ENCODE measurements at regions not wholly inside any gene's neighbourhood (a gene's known extent, or its start where the extent isn't known, plus 50 kb on each side); places are given as distances from the start of the nearest gene placed in this dataset.
"Not testable (repeated sequence)": the region's sequence is repeated elsewhere in the genome, so short reads cannot be mapped to it uniquely, and the experiment has no call there.

- H2AFZ ChIP-seq (ENCODE audit: control insufficient read depth, low read length); H4K20me1 ChIP-seq (ENCODE audit: control insufficient read depth, extremely low read depth, insufficient read depth, low read length); H3K4me1 ChIP-seq (ENCODE audit: control insufficient read depth, extremely low read depth, insufficient read depth, low read length); H3K27ac ChIP-seq (ENCODE audit: control insufficient read depth, insufficient read depth, low read length); dilution Hi-C loops (cut with MboI; ENCODE audit: extremely low pct_ligation_motif_present, low sequenced_read_pairs); H3K79me2 ChIP-seq (ENCODE audit: control insufficient read depth, insufficient read depth, low read length); FAIRE-seq; H3K9me1 ChIP-seq (ENCODE audit: control insufficient read depth, extremely low read depth, insufficient read depth, low read length); H3K27me3 ChIP-seq (ENCODE audit: control insufficient read depth, extremely low read depth, insufficient read depth, low read length); H3K36me3 ChIP-seq (ENCODE audit: control insufficient read depth in 2 of 2, extremely low read depth in 1 of 2, insufficient read depth in 2 of 2, low read length in 2 of 2); H3K4me3 ChIP-seq (ENCODE audit: control insufficient read depth in 2 of 3, extremely low read depth in 1 of 3, insufficient read depth in 2 of 3, low read depth in 1 of 3, low read length in 3 of 3); H3K4me2 ChIP-seq (ENCODE audit: control insufficient read depth, extremely low read depth, insufficient read depth, low read depth, low read length); H3K9ac ChIP-seq (ENCODE audit: control insufficient read depth, extremely low read depth, insufficient read depth, low read length); DNase-seq (ENCODE audit: low read depth, low spot score): not testable (repeated sequence)
- H3K9me3 ChIP-seq (ENCODE audit: control insufficient read depth, low read depth, low read length): peaks cover 16% of the 10 kb centered on the region
Observed at GRCh38 chr21:5232176-5232958, 5289.0 kb upstream of the TPTE start.

DNA sequence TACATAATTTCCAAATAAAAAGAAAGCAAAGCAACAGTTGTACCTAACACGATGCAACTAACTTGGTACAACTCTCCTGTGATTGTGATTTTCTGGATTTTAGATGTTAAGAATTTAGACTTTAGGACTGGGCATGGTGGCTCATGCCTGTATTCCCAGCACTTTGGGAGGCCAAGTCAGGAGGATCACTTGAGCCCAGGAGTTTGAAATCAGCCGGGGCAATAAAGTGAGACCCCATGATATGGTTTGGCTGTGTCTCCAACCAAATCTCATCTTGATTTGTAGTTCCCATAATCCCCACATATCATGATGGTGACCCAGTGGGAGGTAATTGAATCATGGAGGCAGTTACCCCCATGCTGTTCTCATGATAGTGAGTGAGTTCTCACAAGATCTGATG, 5285.6 kb upstream of the TPTE start:
- H3K36me3 ChIP-seq (ENCODE audit: control insufficient read depth in 2 of 2, extremely low read depth in 1 of 2, insufficient read depth in 2 of 2, low read length in 2 of 2); H3K27me3 ChIP-seq (ENCODE audit: control insufficient read depth, extremely low read depth, insufficient read depth, low read length); FAIRE-seq; H4K20me1 ChIP-seq (ENCODE audit: control insufficient read depth, extremely low read depth, insufficient read depth, low read length); H3K79me2 ChIP-seq (ENCODE audit: control insufficient read depth, insufficient read depth, low read length); dilution Hi-C loops (cut with MboI; ENCODE audit: extremely low pct_ligation_motif_present, low sequenced_read_pairs); H3K4me1 ChIP-seq (ENCODE audit: control insufficient read depth, extremely low read depth, insufficient read depth, low read length); H3K4me2 ChIP-seq (ENCODE audit: control insufficient read depth, extremely low read depth, insufficient read depth, low read depth, low read length); H3K4me3 ChIP-seq (ENCODE audit: control insufficient read depth in 2 of 3, extremely low read depth in 1 of 3, insufficient read depth in 2 of 3, low read depth in 1 of 3, low read length in 3 of 3); H3K9ac ChIP-seq (ENCODE audit: control insufficient read depth, extremely low read depth, insufficient read depth, low read length); H3K27ac ChIP-seq (ENCODE audit: control insufficient read depth, insufficient read depth, low read length); DNase-seq (ENCODE audit: low read depth, low spot score); H2AFZ ChIP-seq (ENCODE audit: control insufficient read depth, low read length); H3K9me1 ChIP-seq (ENCODE audit: control insufficient read depth, extremely low read depth, insufficient read depth, low read length): not testable (repeated sequence)
- H3K9me3 ChIP-seq (ENCODE audit: control insufficient read depth, low read depth, low read length): peaks cover 11% of the 10 kb centered on the region

DNA sequence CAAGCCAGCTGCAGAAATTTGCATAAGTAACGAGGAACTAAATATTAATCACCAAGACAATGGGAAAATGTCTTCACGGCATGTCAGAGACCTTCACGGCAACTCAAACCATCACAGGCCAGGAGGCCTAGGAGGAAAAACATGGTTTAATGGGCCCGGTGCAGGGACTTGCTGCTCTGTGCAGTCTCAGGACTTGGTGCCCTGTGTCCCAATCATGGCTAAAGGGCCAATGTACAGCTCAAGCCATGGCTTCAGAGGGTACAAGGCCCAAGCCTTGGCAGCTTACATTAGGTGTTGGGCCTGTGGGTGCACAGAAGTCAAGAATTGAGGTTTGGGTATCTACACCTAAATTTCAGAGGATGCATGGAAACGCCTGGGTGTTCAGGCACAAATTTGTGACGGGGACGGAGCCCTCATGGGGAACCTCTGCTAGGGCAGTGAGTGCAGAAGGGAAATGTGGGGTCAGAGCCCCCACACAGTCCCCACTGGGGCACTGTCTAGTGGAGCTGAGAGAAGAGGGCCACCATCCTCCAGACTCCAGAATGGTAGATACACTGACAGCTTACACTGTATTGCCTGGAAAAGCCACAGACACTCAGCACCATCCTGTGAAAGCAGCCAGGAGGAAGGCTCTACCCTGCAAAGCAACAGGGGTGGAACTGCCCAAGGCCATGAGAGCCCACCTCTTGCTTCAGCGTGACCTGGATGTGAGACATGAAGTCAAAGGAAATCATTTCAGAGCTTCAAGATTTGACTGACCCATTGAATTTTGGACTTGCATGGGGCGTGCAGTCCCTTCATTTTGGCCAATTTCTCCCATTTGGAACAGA, 5284.3 kb upstream of the TPTE start:
- H3K4me2 ChIP-seq (ENCODE audit: control insufficient read depth, extremely low read depth, insufficient read depth, low read depth, low read length); H3K36me3 ChIP-seq (ENCODE audit: control insufficient read depth in 2 of 2, extremely low read depth in 1 of 2, insufficient read depth in 2 of 2, low read length in 2 of 2); H3K27ac ChIP-seq (ENCODE audit: control insufficient read depth, insufficient read depth, low read length); H4K20me1 ChIP-seq (ENCODE audit: control insufficient read depth, extremely low read depth, insufficient read depth, low read length); dilution Hi-C loops (cut with MboI; ENCODE audit: extremely low pct_ligation_motif_present, low sequenced_read_pairs); H3K79me2 ChIP-seq (ENCODE audit: control insufficient read depth, insufficient read depth, low read length); H3K9ac ChIP-seq (ENCODE audit: control insufficient read depth, extremely low read depth, insufficient read depth, low read length); H2AFZ ChIP-seq (ENCODE audit: control insufficient read depth, low read length); H3K9me3 ChIP-seq (ENCODE audit: control insufficient read depth, low read depth, low read length); H3K9me1 ChIP-seq (ENCODE audit: control insufficient read depth, extremely low read depth, insufficient read depth, low read length); DNase-seq (ENCODE audit: low read depth, low spot score); H3K4me3 ChIP-seq (ENCODE audit: control insufficient read depth in 2 of 3, extremely low read depth in 1 of 3, insufficient read depth in 2 of 3, low read depth in 1 of 3, low read length in 3 of 3); H3K27me3 ChIP-seq (ENCODE audit: control insufficient read depth, extremely low read depth, insufficient read depth, low read length); FAIRE-seq; H3K4me1 ChIP-seq (ENCODE audit: control insufficient read depth, extremely low read depth, insufficient read depth, low read length): not testable (repeated sequence)

GRCh38 chr21:5240521-5240920, 5280.9 kb upstream of the TPTE start:
- H3K36me3 ChIP-seq (ENCODE audit: control insufficient read depth in 2 of 2, extremely low read depth in 1 of 2, insufficient read depth in 2 of 2, low read length in 2 of 2); H4K20me1 ChIP-seq (ENCODE audit: control insufficient read depth, extremely low read depth, insufficient read depth, low read length); H3K9me3 ChIP-seq (ENCODE audit: control insufficient read depth, low read depth, low read length); H3K4me2 ChIP-seq (ENCODE audit: control insufficient read depth, extremely low read depth, insufficient read depth, low read depth, low read length); H3K79me2 ChIP-seq (ENCODE audit: control insufficient read depth, insufficient read depth, low read length); H3K9me1 ChIP-seq (ENCODE audit: control insufficient read depth, extremely low read depth, insufficient read depth, low read length); H3K9ac ChIP-seq (ENCODE audit: control insufficient read depth, extremely low read depth, insufficient read depth, low read length); H3K4me1 ChIP-seq (ENCODE audit: control insufficient read depth, extremely low read depth, insufficient read depth, low read length); FAIRE-seq; H2AFZ ChIP-seq (ENCODE audit: control insufficient read depth, low read length); DNase-seq (ENCODE audit: low read depth, low spot score); dilution Hi-C loops (cut with MboI; ENCODE audit: extremely low pct_ligation_motif_present, low sequenced_read_pairs); H3K4me3 ChIP-seq (ENCODE audit: control insufficient read depth in 2 of 3, extremely low read depth in 1 of 3, insufficient read depth in 2 of 3, low read depth in 1 of 3, low read length in 3 of 3); H3K27me3 ChIP-seq (ENCODE audit: control insufficient read depth, extremely low read depth, insufficient read depth, low read length); H3K27ac ChIP-seq (ENCODE audit: control insufficient read depth, insufficient read depth, low read length): not testable (repeated sequence)

DNA sequence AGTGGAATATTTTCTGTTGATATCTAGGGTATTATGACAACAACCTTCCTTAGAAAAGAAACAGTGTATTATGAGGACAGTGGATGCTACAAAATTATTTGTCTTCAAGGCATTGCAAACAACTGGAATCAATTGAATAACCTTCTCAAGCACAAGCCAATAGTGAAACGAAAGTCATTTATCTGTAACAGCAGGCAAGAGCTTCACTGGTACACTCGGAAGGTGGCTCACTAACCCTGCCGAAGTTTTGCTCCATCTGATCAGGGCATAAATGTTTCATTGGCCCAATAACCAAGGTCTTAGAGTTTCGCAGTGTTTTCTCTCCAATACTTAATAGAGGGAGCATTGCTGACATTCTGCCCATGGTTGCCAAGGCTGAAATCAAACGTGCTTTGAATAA, 5278.7 kb upstream of the TPTE start:
- H3K4me2 ChIP-seq (ENCODE audit: control insufficient read depth, extremely low read depth, insufficient read depth, low read depth, low read length); H4K20me1 ChIP-seq (ENCODE audit: control insufficient read depth, extremely low read depth, insufficient read depth, low read length); DNase-seq (ENCODE audit: low read depth, low spot score); dilution Hi-C loops (cut with MboI; ENCODE audit: extremely low pct_ligation_motif_present, low sequenced_read_pairs); H2AFZ ChIP-seq (ENCODE audit: control insufficient read depth, low read length); H3K9ac ChIP-seq (ENCODE audit: control insufficient read depth, extremely low read depth, insufficient read depth, low read length); H3K79me2 ChIP-seq (ENCODE audit: control insufficient read depth, insufficient read depth, low read length); H3K27me3 ChIP-seq (ENCODE audit: control insufficient read depth, extremely low read depth, insufficient read depth, low read length); H3K9me1 ChIP-seq (ENCODE audit: control insufficient read depth, extremely low read depth, insufficient read depth, low read length); H3K36me3 ChIP-seq (ENCODE audit: control insufficient read depth in 2 of 2, extremely low read depth in 1 of 2, insufficient read depth in 2 of 2, low read length in 2 of 2); H3K4me1 ChIP-seq (ENCODE audit: control insufficient read depth, extremely low read depth, insufficient read depth, low read length); H3K9me3 ChIP-seq (ENCODE audit: control insufficient read depth, low read depth, low read length); FAIRE-seq; H3K27ac ChIP-seq (ENCODE audit: control insufficient read depth, insufficient read depth, low read length); H3K4me3 ChIP-seq (ENCODE audit: control insufficient read depth in 2 of 3, extremely low read depth in 1 of 3, insufficient read depth in 2 of 3, low read depth in 1 of 3, low read length in 3 of 3): not testable (repeated sequence)
